GM23248 (cell line): ENCODE measurements at regions not wholly inside any gene's neighbourhood (a gene's known extent, or its start where the extent isn't known, plus 50 kb on each side); places are given as distances from the start of the nearest gene placed in this dataset.

Experiments
- EZH2 ChIP-seq: fragments of 200-600 bp; sonication (generic); IDR thresholded peaks from 2 replicates; pipeline ENCODE4 v1.6.1; 2018; ENCODE audit warnings: antibody characterized with exemption, mild to moderate bottlenecking; ENCODE audit not compliant: insufficient read depth, poor library complexity, severe bottlenecking
- EZH2phosphoT487 ChIP-seq: fragments of 200-600 bp; sonication (generic); IDR thresholded peaks from 2 replicates; pipeline ENCODE4 v1.6.1; 2018; ENCODE audit warnings: antibody characterized with exemption, moderate library complexity, mild to moderate bottlenecking, low read depth; ENCODE audit not compliant: insufficient read depth

DNA sequence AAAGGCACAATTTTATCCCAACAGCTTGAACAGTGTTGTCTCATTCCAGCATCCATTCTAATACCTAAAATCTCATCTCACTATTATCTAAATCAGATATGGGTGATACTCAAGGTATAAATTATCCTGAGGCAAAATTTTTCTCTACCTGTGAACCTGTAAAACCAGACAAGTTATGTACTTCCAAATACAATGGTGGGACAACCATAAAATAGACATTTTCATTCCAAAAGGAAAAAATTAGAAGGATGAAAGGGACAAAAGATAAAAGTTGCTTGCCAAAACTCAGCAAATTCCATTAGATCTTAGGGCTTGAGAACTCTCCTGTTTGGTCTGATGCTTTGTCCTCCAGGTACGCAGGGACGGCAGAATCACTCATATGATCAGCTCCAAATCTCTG, 650.5 kb downstream of the ADGRL2 start:
- TF ChIP-seq EZH2phosphoT487: no peak
- no peak for TF ChIP-seq EZH2
